Astrocyte (in vitro differentiated cells and primary cell): ENCODE measurements at regions not wholly inside any gene's neighbourhood (a gene's known extent, or its start where the extent isn't known, plus 50 kb on each side); places are given as distances from the start of the nearest gene placed in this dataset.

Source experiments
- EZH2 ChIP-seq: IDR thresholded peaks from 2 replicates; pipeline ENCODE4 v1.6.1; 2012; ENCODE audit warnings: mild to moderate bottlenecking, low read length, inconsistent platforms; ENCODE audit not compliant: insufficient read depth
- TF ChIP-seq, protein P1 (sequence below): IDR thresholded peaks from 2 replicates; pipeline ENCODE4 v1.5.1; 2011; ENCODE audit warnings: low read depth, mild to moderate bottlenecking, inconsistent platforms, low read length, moderate library complexity; ENCODE audit not compliant: insufficient read depth

DNA sequence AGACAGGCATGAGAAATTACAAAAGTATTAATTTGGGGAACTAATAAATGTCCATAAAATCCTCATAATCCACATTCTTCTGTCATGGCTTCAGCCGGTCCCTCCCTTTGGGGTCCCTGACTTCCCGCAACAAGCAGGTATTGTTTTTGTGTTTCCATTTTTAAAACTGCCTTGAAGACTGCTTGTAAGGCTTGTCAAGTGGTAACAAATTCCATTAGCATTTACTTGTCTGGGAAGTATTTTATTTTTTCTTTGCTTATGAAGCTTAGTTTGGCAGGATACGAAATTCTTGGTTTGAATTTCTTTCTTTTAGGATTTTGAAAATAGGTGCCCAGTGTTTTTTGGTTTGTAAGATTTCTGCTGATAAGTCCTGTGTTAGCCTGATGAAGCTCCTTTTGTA, 65.3 kb upstream of the LRFN5 start:
- TF ChIP-seq, protein P1, sequence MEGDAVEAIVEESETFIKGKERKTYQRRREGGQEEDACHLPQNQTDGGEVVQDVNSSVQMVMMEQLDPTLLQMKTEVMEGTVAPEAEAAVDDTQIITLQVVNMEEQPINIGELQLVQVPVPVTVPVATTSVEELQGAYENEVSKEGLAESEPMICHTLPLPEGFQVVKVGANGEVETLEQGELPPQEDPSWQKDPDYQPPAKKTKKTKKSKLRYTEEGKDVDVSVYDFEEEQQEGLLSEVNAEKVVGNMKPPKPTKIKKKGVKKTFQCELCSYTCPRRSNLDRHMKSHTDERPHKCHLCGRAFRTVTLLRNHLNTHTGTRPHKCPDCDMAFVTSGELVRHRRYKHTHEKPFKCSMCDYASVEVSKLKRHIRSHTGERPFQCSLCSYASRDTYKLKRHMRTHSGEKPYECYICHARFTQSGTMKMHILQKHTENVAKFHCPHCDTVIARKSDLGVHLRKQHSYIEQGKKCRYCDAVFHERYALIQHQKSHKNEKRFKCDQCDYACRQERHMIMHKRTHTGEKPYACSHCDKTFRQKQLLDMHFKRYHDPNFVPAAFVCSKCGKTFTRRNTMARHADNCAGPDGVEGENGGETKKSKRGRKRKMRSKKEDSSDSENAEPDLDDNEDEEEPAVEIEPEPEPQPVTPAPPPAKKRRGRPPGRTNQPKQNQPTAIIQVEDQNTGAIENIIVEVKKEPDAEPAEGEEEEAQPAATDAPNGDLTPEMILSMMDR, result no peak
- TF ChIP-seq EZH2, result no peak
